ENCODE measurements at regions not wholly inside any gene's neighbourhood (a gene's known extent, or its start where the extent isn't known, plus 50 kb on each side); places are given as distances from the start of the nearest gene placed in this dataset.

GRCh38 chr3:30486368-30486767 is 120.0 kb upstream of the TGFBR2 start:
- H3K4me1 ChIP-seq (ENCODE audit: control insufficient read depth, insufficient read depth, low read length), result no peaks in the 10 kb centered on the region

More at GRCh38 chr3:30486368-30486767, 120.0 kb upstream of the TGFBR2 start:
- Histone ChIP-seq H3K27ac (ENCODE audit: insufficient read depth, low read length) (no peak overlapping the region), H4K5ac (ENCODE audit: low read depth, low read length) (no peak overlapping the region), H3K4me3 (ENCODE audit: insufficient read depth, low read depth, low read length) (no peak overlapping the region), H3K79me1 (ENCODE audit: low read depth in 1 of 2, low read length in 2 of 2) (no peaks in the 10 kb centered on the region), H2BK20ac (ENCODE audit: low read depth, low read length) (no peak overlapping the region), H4K8ac (ENCODE audit: low read depth in 2 of 2, low read length in 2 of 2) (no peak overlapping the region), H4K91ac (ENCODE audit: insufficient read depth, low read depth, low read length) (no peak overlapping the region), H3K56ac (ENCODE audit: extremely low read depth, insufficient read depth, low read length) (no peak overlapping the region), H2BK15ac (ENCODE audit: low read depth, low read length) (no peak overlapping the region), H2AFZ (replicated peaks; ENCODE audit: low read length, poor library complexity) (no peak overlapping the region), H2AK9ac (replicated peaks; ENCODE audit: low read depth, low read length, poor library complexity) (no peak overlapping the region), H3K9me3 (ENCODE audit: control insufficient read depth, insufficient read depth, low read length) (no peaks in the 10 kb centered on the region), H3K27me3 (ENCODE audit: control insufficient read depth, insufficient read depth, low read length) (no peaks in the 10 kb centered on the region), H4K20me1 (ENCODE audit: insufficient read depth, low read length) (no peaks in the 10 kb centered on the region), H3K4ac (ENCODE audit: low read depth, low read length) (no peak overlapping the region), H3K23ac (ENCODE audit: low read depth, low read length) (no peak overlapping the region), H3K9me1 (ENCODE audit: insufficient read depth, low read length) (no peaks in the 10 kb centered on the region), H3K9ac (ENCODE audit: low read depth, low read length) (no peak overlapping the region), H2BK120ac (ENCODE audit: low read depth, low read length) (no peak overlapping the region), H3K18ac (ENCODE audit: low read depth, low read length) (no peak overlapping the region), H3K36me3 (ENCODE audit: control insufficient read depth, insufficient read depth, low read length) (no peaks in the 10 kb centered on the region), H3K14ac (replicated peaks; ENCODE audit: low read depth, low read length) (no peak overlapping the region), H2AK5ac (ENCODE audit: low read depth, low read length) (no peak overlapping the region), H3K4me2 (ENCODE audit: low read depth, low read length) (no peak overlapping the region), H2BK5ac (ENCODE audit: low read depth, low read length, poor library complexity, severe bottlenecking) (no peak overlapping the region)
- TF ChIP-seq, protein P1, sequence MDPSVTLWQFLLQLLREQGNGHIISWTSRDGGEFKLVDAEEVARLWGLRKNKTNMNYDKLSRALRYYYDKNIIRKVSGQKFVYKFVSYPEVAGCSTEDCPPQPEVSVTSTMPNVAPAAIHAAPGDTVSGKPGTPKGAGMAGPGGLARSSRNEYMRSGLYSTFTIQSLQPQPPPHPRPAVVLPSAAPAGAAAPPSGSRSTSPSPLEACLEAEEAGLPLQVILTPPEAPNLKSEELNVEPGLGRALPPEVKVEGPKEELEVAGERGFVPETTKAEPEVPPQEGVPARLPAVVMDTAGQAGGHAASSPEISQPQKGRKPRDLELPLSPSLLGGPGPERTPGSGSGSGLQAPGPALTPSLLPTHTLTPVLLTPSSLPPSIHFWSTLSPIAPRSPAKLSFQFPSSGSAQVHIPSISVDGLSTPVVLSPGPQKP (IDR thresholded peaks at IDR 0.05; ENCODE audit: borderline replicate concordance, low read depth, low read length), result no peak
- TF ChIP-seq MXI1 (IDR thresholded peaks at IDR 0.05; ENCODE audit: borderline replicate concordance, low read depth, low read length) (no peak), CHD1 (IDR thresholded peaks at IDR 0.05; ENCODE audit: low read depth, low read length) (no peak), FOS (IDR thresholded peaks at IDR 0.05; ENCODE audit: low read depth, low read length) (no peak), NFE2L2 (IDR thresholded peaks at IDR 0.05; ENCODE audit: low read depth, low read length) (no peak), CEBPB (IDR thresholded peaks at IDR 0.05; ENCODE audit: low read depth, low read length) (no peak), SMC3 (IDR thresholded peaks at IDR 0.05; ENCODE audit: low read depth, low read length) (no peak), CTCF (conservative IDR thresholded peaks at IDR 0.05; ENCODE audit: low read depth, low read length) (no peak), POLR2A (IDR thresholded peaks at IDR 0.05; ENCODE audit: low read depth, low read length) (no peak), RFX5 (IDR thresholded peaks at IDR 0.05; ENCODE audit: low read depth, low read length) (no peak), MAZ (IDR thresholded peaks at IDR 0.05; ENCODE audit: borderline replicate concordance, low read depth, low read length) (no peak), RCOR1 (IDR thresholded peaks at IDR 0.05; ENCODE audit: insufficient replicate concordance, low read length) (no peak)
- TF ChIP-seq, protein P2, sequence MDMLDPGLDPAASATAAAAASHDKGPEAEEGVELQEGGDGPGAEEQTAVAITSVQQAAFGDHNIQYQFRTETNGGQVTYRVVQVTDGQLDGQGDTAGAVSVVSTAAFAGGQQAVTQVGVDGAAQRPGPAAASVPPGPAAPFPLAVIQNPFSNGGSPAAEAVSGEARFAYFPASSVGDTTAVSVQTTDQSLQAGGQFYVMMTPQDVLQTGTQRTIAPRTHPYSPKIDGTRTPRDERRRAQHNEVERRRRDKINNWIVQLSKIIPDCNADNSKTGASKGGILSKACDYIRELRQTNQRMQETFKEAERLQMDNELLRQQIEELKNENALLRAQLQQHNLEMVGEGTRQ (IDR thresholded peaks at IDR 0.05; ENCODE audit: low read depth, low read length), result no peak
- ATAC-seq (ENCODE audit: low read depth), result no peak
- in situ Hi-C loops (cut with MboI; ENCODE audit: low sequenced_read_pairs) (no loop called here), dilution Hi-C loops (cut with HindIII; ENCODE audit: low sequenced_read_pairs, unreplicated experiment) (no loop called here), intact Hi-C loops (cut with micrococcal nuclease) (no loop called here)
- ChIA-PET POLR2A (ENCODE audit: unreplicated experiment) (no interaction called here), CTCF (no interaction called here)
- BruUV-seq (replicated peaks), result no TSS peak
- DNase-seq, result no peak
- no CpG with 5 or more reads among the region's 2 CpGs for WGBS, 2 experiments (ENCODE audit: extremely low coverage in 2 of 2, insufficient read length in 1 of 2)

Data from IMR-90 (cell line).